ENCODE measurements at regions not wholly inside any gene's neighbourhood (a gene's known extent, or its start where the extent isn't known, plus 50 kb on each side); places are given as distances from the start of the nearest gene placed in this dataset.

DNA sequence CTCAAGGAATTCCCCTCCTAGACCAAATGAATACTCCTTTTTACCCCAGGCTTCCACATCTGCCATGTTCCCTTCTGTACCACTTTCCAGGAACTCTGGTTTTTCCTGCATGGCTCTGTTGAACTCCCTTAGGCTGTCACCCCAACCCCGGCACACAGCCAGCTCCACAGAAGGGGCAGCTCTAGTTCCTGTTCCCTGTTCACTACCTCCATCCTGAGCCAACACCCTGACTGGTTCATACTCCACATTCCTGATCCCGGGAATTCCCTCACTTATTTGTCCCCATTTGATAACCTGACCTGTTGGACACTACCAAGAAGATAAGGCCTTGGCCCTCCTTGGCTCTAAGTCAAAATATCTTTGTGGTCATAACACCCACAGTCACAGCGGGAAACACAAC, 280.9 kb upstream of the RAB6C start:
- no peaks in the 10 kb centered on the region for H3K4me1 ChIP-seq (ENCODE audit: control insufficient read depth, insufficient read depth, low read length)
- H3K36me3 ChIP-seq (ENCODE audit: control insufficient read depth, insufficient read depth, low read length), result no peaks in the 10 kb centered on the region

GRCh38 chr2:129699781-129700573, 279.5 kb upstream of the RAB6C start:
- H3K27ac ChIP-seq (ENCODE audit: low read depth, low read length), result no peak overlapping the region
- H3K4me3 ChIP-seq (ENCODE audit: low read depth, low read length), result no peak overlapping the region
- H3K36me3 ChIP-seq (ENCODE audit: control insufficient read depth, insufficient read depth, low read length), result no peaks in the 10 kb centered on the region
- H3K9me3 ChIP-seq (ENCODE audit: control insufficient read depth, insufficient read depth, low read length), result no peaks in the 10 kb centered on the region
- H3K27me3 ChIP-seq (ENCODE audit: control insufficient read depth, insufficient read depth, low read length), result no peaks in the 10 kb centered on the region
- peaks cover 7% of the 10 kb centered on the region; the same call in 1 of the 2 replicates for H3K4me1 ChIP-seq (ENCODE audit: control insufficient read depth, insufficient read depth, low read length)
- H3K9ac ChIP-seq (ENCODE audit: low read depth, low read length), result no peak overlapping the region

More for the DNA sequence above, 280.9 kb upstream of the RAB6C start:
- Histone ChIP-seq H3K27ac (ENCODE audit: low read depth, low read length) (no peak overlapping the region), H3K9ac (ENCODE audit: low read depth, low read length) (no peak overlapping the region), H3K4me3 (ENCODE audit: low read depth, low read length) (no peak overlapping the region), H3K9me3 (ENCODE audit: control insufficient read depth, insufficient read depth, low read length) (no peaks in the 10 kb centered on the region), H3K27me3 (ENCODE audit: control insufficient read depth, insufficient read depth, low read length) (no peaks in the 10 kb centered on the region)

DNA sequence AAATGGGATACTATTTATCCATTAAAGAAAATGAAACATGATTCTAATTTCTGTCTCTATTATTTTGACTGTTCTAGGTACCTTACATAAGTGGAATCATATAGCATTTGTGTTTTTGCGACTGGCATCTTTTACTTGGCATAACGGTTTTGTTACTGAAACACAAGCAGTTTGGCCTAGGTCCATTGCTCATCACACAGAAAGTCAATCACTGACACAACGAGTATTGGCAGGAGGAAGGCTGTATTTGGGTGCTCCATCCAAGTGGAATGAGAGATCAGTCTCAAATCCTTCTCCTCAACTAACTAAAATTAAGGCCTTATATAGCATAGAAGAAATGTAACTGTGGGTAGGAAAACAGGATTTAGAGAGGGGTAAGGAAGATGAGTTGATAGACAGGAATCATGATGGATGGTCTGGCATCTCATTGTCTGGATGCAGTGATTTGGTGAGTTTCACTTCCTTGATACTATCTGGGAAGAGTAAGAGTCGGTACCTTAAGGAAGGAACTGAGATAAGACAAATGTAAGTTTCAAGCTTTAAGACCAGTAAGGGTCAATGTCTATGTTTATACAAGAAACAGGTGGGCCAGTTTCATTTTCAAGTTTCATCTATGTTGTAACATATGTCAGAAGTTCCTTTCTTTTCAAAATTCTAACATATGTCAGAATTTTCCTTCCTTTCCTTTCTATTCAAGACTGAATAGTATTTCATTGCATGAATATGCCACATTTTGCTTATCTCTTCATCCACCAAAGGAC, 276.9 kb upstream of the RAB6C start:
- no peak overlapping the region for H3K9ac ChIP-seq (ENCODE audit: low read depth, low read length)
- no peaks in the 10 kb centered on the region for H3K9me3 ChIP-seq (ENCODE audit: control insufficient read depth, insufficient read depth, low read length)
- no peaks in the 10 kb centered on the region for H3K27me3 ChIP-seq (ENCODE audit: control insufficient read depth, insufficient read depth, low read length)
- no peak overlapping the region for H3K27ac ChIP-seq (ENCODE audit: low read depth, low read length)
- H3K4me1 ChIP-seq (ENCODE audit: control insufficient read depth, insufficient read depth, low read length), result peaks cover 7% of the 10 kb centered on the region; the same call in 1 of the 2 replicates
- H3K4me3 ChIP-seq (ENCODE audit: low read depth, low read length), result no peak overlapping the region
- no peaks in the 10 kb centered on the region for H3K36me3 ChIP-seq (ENCODE audit: control insufficient read depth, insufficient read depth, low read length)

DNA sequence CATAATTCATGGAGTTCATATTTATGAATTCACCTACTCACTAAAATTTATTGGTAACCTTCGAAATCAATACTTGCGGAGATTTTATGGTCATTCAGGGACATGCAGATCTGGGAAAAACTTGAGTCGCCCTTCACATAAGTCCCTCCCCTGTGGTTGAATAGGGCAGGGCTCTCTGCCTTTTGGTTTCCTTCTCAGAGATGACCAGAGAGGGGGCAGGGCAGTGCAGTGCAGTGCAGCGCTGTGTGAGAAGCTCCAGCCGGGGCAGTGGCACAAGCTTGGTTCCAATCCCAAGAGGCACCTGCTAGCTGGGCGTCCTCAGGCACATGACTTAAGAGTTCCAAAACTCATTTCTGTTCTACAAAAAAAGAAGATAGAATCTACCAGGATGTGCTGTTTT, 274.4 kb upstream of the RAB6C start:
- Histone ChIP-seq H3K27me3 (ENCODE audit: control insufficient read depth, insufficient read depth, low read length) (no peaks in the 10 kb centered on the region), H3K36me3 (ENCODE audit: control insufficient read depth, insufficient read depth, low read length) (no peaks in the 10 kb centered on the region), H3K4me3 (ENCODE audit: low read depth, low read length) (no peak overlapping the region), H3K4me1 (ENCODE audit: control insufficient read depth, insufficient read depth, low read length) (peaks cover 20% of the 10 kb centered on the region; the same call in 1 of the 2 replicates), H3K27ac (ENCODE audit: low read depth, low read length) (no peak overlapping the region), H3K9ac (ENCODE audit: low read depth, low read length) (no peak overlapping the region), H3K9me3 (ENCODE audit: control insufficient read depth, insufficient read depth, low read length) (no peaks in the 10 kb centered on the region)

- peaks cover 29% of the 10 kb centered on the region; the same call in 1 of the 2 replicates for H3K4me1 ChIP-seq (ENCODE audit: control insufficient read depth, insufficient read depth, low read length)
- no peaks in the 10 kb centered on the region for H3K36me3 ChIP-seq (ENCODE audit: control insufficient read depth, insufficient read depth, low read length)
- H3K4me3 ChIP-seq (ENCODE audit: low read depth, low read length), result no peak overlapping the region
- H3K9ac ChIP-seq (ENCODE audit: low read depth, low read length), result no peak overlapping the region
- H3K27me3 ChIP-seq (ENCODE audit: control insufficient read depth, insufficient read depth, low read length), result no peaks in the 10 kb centered on the region
- H3K27ac ChIP-seq (ENCODE audit: low read depth, low read length), result no peak overlapping the region
- H3K9me3 ChIP-seq (ENCODE audit: control insufficient read depth, insufficient read depth, low read length), result no peaks in the 10 kb centered on the region
Measured at GRCh38 chr2:129707800-129708199, 271.7 kb upstream of the RAB6C start.

GRCh38 chr2:129708221-129708967, 271.1 kb upstream of the RAB6C start:
- Histone ChIP-seq H3K27ac (ENCODE audit: low read depth, low read length) (no peak overlapping the region), H3K4me1 (ENCODE audit: control insufficient read depth, insufficient read depth, low read length) (peaks cover 29% of the 10 kb centered on the region; the same call in 1 of the 2 replicates), H3K9ac (ENCODE audit: low read depth, low read length) (no peak overlapping the region), H3K9me3 (ENCODE audit: control insufficient read depth, insufficient read depth, low read length) (no peaks in the 10 kb centered on the region), H3K4me3 (ENCODE audit: low read depth, low read length) (no peak overlapping the region), H3K27me3 (ENCODE audit: control insufficient read depth, insufficient read depth, low read length) (no peaks in the 10 kb centered on the region), H3K36me3 (ENCODE audit: control insufficient read depth, insufficient read depth, low read length) (no peaks in the 10 kb centered on the region)

GRCh38 chr2:129709001-129709955, 270.2 kb upstream of the RAB6C start:
- Histone ChIP-seq H3K27ac (ENCODE audit: low read depth, low read length) (peak overlapping the region; percentile 12), H3K27me3 (ENCODE audit: control insufficient read depth, insufficient read depth, low read length) (no peaks in the 10 kb centered on the region), H3K9ac (ENCODE audit: low read depth, low read length) (no peak overlapping the region), H3K4me3 (ENCODE audit: low read depth, low read length) (no peak overlapping the region), H3K36me3 (ENCODE audit: control insufficient read depth, insufficient read depth, low read length) (no peaks in the 10 kb centered on the region), H3K4me1 (ENCODE audit: control insufficient read depth, insufficient read depth, low read length) (peaks cover 25% of the 10 kb centered on the region; the same call in 1 of the 2 replicates), H3K9me3 (ENCODE audit: control insufficient read depth, insufficient read depth, low read length) (no peaks in the 10 kb centered on the region)

- Histone ChIP-seq H3K27me3 (ENCODE audit: control insufficient read depth, insufficient read depth, low read length) (no peaks in the 10 kb centered on the region), H3K4me1 (ENCODE audit: control insufficient read depth, insufficient read depth, low read length) (peaks cover 22% of the 10 kb centered on the region; the same call in 1 of the 2 replicates), H3K27ac (ENCODE audit: low read depth, low read length) (peak overlapping the region; percentile 61), H3K9ac (ENCODE audit: low read depth, low read length) (no peak overlapping the region), H3K9me3 (ENCODE audit: control insufficient read depth, insufficient read depth, low read length) (no peaks in the 10 kb centered on the region), H3K4me3 (ENCODE audit: low read depth, low read length) (no peak overlapping the region), H3K36me3 (ENCODE audit: control insufficient read depth, insufficient read depth, low read length) (no peaks in the 10 kb centered on the region)
Measured at GRCh38 chr2:129709956-129710598, 269.4 kb upstream of the RAB6C start.

GRCh38 chr2:129710670-129711495, 268.6 kb upstream of the RAB6C start:
- no peak overlapping the region for H3K9ac ChIP-seq (ENCODE audit: low read depth, low read length)
- H3K4me1 ChIP-seq (ENCODE audit: control insufficient read depth, insufficient read depth, low read length), result peaks cover 22% of the 10 kb centered on the region; the same call in 1 of the 2 replicates
- no peak overlapping the region for H3K4me3 ChIP-seq (ENCODE audit: low read depth, low read length)
- peak overlapping the region; percentile 61 for H3K27ac ChIP-seq (ENCODE audit: low read depth, low read length)
- no peaks in the 10 kb centered on the region for H3K36me3 ChIP-seq (ENCODE audit: control insufficient read depth, insufficient read depth, low read length)
- H3K9me3 ChIP-seq (ENCODE audit: control insufficient read depth, insufficient read depth, low read length), result no peaks in the 10 kb centered on the region
- H3K27me3 ChIP-seq (ENCODE audit: control insufficient read depth, insufficient read depth, low read length), result no peaks in the 10 kb centered on the region
